GM19025 (cell line): ENCODE measurements at regions not wholly inside any gene's neighbourhood (a gene's known extent, or its start where the extent isn't known, plus 50 kb on each side); places are given as distances from the start of the nearest gene placed in this dataset.

Source experiments
- ATAC-seq: cut with Tn5 transposase; IDR thresholded peaks from one replicate; pipeline ENCODE4 v1.9.1; 2021; ENCODE audit warnings: mild to moderate bottlenecking, low read depth, moderate library complexity; ENCODE audit not compliant: unreplicated experiment

GRCh38 chr14:89504091-89504490 lies 87.1 kb upstream of the FOXN3 start:
- ATAC-seq, result no peak

GRCh38 chr14:89503431-89503996 lies 86.5 kb upstream of the FOXN3 start:
- ATAC-seq, result no peak

GRCh38 chr14:89502966-89503365 lies 85.9 kb upstream of the FOXN3 start:
- ATAC-seq, result no peak

- ATAC-seq, result no peak
Observed at GRCh38 chr14:89501381-89501780, 84.3 kb upstream of the FOXN3 start.

- no peak for ATAC-seq
Observed at GRCh38 chr14:89500303-89500702, 83.3 kb upstream of the FOXN3 start.

- ATAC-seq, result no peak
Observed at GRCh38 chr14:89498878-89499277, 81.8 kb upstream of the FOXN3 start.

GRCh38 chr14:89495718-89496117 lies 78.7 kb upstream of the FOXN3 start:
- no peak for ATAC-seq

- peak; percentile 90 for ATAC-seq
Observed at GRCh38 chr14:89493877-89494634, 77.0 kb upstream of the FOXN3 start.

- ATAC-seq, result no peak
Observed at GRCh38 chr14:89493406-89493805, 76.4 kb upstream of the FOXN3 start.

- ATAC-seq, result no peak
Observed at GRCh38 chr14:89491711-89492381, 74.8 kb upstream of the FOXN3 start.

GRCh38 chr14:89490466-89490865 lies 73.4 kb upstream of the FOXN3 start:
- ATAC-seq, result no peak

GRCh38 chr14:89489761-89490437 lies 72.9 kb upstream of the FOXN3 start:
- ATAC-seq, result no peak

- no peak for ATAC-seq
Observed at GRCh38 chr14:89486961-89487360, 69.9 kb upstream of the FOXN3 start.

GRCh38 chr14:89486505-89486904 lies 69.5 kb upstream of the FOXN3 start:
- ATAC-seq, result no peak

- no peak for ATAC-seq
Observed at GRCh38 chr14:89485264-89485663, 68.2 kb upstream of the FOXN3 start.

GRCh38 chr14:89484051-89484844 lies 67.2 kb upstream of the FOXN3 start:
- ATAC-seq, result no peak

GRCh38 chr14:89481196-89481595 lies 64.2 kb upstream of the FOXN3 start:
- ATAC-seq, result no peak

GRCh38 chr14:89480278-89480677 lies 63.2 kb upstream of the FOXN3 start:
- no peak for ATAC-seq

GRCh38 chr14:89479802-89480201 lies 62.8 kb upstream of the FOXN3 start:
- no peak for ATAC-seq

- ATAC-seq, result no peak
Observed at GRCh38 chr14:89477391-89477790, 60.4 kb upstream of the FOXN3 start.
